ENCODE measurements at regions not wholly inside any gene's neighbourhood (a gene's known extent, or its start where the extent isn't known, plus 50 kb on each side); places are given as distances from the start of the nearest gene placed in this dataset.
"Not testable (repeated sequence)": the region's sequence is repeated elsewhere in the genome, so short reads cannot be mapped to it uniquely, and the experiment has no call there.

GRCh38 chr1:200281201-200281835 is 128.5 kb downstream of the ZNF281 start:
- DNase-seq: no peak

DNA sequence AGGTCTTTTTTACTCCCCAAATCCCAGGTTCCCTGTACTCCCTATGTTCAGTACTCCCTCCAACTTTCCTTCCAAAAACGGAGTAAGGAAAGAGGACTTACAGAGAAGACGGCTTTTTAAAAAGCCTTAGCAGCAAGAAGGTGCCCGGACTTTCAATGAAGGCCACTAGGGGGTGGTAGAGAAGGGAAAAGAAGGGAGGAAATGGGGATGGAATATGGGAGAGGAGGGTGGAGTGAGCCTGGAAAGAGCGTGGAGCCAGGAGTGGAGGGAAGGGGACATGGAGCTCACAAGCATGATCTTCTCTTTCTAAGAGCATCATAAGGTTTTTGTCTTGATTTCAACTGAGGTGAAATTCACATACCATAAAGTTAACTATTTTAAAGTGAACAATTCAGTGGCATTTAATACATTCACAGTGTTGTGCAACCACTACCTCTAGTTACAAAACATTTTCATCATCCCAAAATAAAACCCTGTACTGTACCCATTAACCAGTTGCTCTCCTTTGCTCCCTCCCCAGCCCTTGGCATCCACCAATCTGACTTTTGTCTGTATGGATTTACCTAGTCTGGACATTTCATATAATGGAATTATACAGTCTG is 129.9 kb downstream of the ZNF281 start:
- DNase-seq: peak; percentile 25 to 48

GRCh38 chr1:200275816-200276453 is 133.9 kb downstream of the ZNF281 start:
- DNase-seq: no peak

DNA sequence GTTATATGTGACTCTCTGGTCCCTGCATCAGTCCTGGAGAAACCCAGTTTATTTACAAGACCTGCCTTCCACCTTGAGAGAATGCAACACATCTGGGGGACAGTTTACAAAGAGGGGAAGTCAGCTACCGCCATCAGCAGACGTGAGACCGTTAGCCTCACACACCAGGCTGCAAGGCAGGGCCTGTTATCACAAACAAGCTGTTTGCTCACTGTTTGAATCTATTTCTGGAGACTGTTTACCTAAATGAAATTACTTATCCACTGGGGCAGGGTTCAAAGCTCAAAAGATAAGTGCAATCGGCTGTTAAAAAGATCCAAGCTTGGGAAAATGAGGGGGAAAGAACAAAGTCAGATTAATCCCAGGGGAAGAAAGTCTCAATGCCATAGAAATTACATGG is 134.4 kb downstream of the ZNF281 start:
- no peak for DNase-seq

DNA sequence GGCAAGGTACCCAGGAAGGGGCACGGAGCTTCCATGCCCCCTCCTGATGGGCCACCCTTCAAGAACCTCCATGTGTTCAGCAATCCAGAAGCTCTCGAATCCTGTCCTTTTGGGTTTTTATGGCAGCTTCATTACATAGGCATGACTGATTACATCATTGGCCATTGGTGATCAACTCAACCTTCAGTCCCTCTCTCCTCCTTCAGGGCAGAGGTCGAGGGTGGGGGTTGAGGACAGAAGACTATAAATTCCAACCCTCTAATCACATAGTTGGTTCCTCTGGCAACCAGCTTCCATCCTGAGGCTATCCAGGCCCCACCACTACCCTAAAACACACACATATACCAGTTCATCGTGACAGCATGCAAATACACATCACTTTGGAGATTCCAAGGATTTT is 135.7 kb downstream of the ZNF281 start:
- no peak for DNase-seq

- DNase-seq: no peak
Observed at GRCh38 chr1:200272481-200273068, 137.3 kb downstream of the ZNF281 start.

- DNase-seq: no peak
Observed at GRCh38 chr1:200269256-200269655, 140.6 kb downstream of the ZNF281 start.

DNA sequence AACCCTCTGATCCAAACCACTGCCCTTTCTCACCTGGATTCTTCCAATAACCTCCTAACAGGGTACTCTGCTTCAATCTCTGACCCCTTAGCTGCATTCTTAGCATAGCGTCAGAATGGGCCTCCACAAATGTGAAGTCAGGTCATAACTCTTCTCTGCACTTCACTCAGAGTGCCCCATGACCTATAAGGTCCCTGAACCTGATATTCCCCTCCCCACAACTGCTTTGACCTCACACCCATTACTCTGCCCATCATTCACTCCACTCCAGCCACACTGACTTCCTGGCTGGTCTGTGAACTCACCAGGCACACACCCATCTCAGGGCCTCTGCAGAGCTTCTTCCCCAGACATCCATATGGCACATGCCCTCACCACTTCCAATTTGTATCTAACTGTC is 141.9 kb downstream of the ZNF281 start:
- no peak for DNase-seq

DNA sequence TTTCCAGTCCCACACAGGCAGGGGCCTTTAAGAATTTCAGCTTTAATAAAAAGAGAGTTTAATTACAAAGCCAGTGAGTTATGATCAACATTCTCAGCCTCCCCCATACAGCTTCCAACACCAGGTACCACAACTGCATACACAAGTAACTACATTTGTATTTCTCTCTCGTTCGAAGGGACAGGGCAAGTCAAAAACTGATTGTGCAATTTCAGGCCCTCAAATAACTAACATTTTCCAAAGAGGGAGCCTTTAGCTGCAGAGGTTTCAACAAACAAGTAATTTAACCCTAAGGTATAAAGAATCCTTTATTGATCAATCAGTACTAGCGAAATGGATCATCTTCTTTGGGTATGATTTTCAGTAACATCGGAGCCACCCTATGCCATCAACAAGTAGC is 142.4 kb downstream of the ZNF281 start:
- no peak for DNase-seq

DNA sequence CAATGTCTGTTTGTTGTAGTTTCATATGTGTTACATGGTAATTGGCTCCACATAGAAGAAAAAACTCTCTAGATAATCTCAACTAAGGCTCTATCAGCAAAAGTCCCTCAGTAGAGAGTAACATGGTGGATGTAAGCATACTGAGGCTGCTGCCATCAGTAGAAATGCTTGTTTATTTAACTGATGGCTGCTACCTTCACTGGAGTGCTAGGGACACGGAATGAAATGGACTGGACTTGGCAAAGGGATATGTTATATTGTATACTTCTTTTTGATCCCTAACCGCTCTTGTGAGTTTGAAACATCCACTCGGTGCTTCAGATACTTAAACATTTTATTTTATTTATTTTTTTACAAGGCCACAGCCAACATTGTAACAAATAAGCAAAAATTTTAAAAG is 143.0 kb downstream of the ZNF281 start:
- no peak for DNase-seq

DNA sequence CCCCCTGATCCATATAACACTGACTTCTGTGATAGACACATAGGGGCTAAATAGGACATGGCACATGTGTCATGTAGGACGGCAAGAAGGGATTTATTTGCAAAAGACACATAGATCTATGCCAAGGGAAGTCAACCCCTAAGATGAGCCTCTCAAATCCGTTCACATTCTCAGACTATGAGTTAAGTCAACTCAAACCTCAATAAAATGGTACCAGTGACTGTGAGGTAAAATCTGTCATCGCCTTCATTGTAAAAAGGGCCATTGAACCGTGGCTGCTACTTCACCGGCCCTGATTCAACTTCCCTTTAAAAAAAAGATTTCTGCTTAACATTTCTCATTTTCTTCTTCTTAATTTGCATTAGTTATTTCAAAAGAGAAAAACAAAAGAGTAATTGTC is 144.0 kb downstream of the ZNF281 start:
- no peak for DNase-seq

GRCh38 chr1:200265104-200265503 is 144.7 kb downstream of the ZNF281 start:
- DNase-seq: no peak

DNA sequence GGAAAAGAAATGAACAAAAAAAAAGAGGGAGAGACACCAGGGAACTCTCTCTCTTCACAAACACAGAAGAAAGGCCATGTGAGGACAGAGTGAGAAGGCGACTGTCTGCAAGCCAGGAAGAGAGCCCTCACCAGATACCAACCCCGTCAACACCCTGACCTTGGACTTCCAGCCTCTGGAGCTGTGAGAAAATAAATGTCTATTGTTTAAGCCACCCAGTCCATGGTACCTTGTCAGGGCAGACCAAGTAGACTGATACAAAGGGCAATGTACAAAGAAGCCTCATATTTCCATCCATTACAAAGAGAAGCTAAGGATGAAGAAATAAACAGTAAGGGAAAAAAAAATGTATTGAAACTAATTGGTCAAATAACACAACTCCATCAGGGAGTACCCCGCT is 146.6 kb downstream of the ZNF281 start:
- no peak for DNase-seq

DNA sequence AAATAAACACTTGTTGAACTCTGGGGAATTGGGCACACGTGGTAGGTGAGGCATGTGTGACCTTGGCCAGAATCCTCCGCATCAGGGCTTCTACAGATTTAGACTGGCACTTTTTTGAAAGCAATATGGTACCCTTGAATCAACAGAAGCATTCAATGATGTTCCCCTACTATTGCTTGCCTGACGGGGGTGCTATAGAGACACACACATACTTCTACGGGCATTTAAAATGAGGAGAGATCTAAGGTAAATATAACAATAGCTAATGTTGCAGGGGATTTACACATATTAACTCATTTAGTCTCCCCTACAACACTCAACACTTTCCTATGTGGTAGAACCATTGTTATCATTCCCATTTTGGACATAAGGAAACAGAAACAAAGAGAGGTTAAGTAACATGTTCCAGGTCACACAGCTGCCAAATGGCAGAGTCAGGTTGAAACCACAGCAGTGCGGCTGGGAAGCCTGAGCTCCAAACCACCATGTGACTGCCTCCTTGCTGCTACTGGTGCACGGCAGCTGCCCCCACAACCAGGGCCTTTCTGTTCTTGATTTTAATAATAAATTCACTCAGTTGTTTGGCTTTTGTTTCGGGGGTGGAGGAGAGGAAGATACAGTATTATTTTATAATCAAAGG is 147.4 kb downstream of the ZNF281 start:
- no peak for DNase-seq

GRCh38 chr1:200260597-200261335 is 149.1 kb downstream of the ZNF281 start:
- no peak for DNase-seq

DNA sequence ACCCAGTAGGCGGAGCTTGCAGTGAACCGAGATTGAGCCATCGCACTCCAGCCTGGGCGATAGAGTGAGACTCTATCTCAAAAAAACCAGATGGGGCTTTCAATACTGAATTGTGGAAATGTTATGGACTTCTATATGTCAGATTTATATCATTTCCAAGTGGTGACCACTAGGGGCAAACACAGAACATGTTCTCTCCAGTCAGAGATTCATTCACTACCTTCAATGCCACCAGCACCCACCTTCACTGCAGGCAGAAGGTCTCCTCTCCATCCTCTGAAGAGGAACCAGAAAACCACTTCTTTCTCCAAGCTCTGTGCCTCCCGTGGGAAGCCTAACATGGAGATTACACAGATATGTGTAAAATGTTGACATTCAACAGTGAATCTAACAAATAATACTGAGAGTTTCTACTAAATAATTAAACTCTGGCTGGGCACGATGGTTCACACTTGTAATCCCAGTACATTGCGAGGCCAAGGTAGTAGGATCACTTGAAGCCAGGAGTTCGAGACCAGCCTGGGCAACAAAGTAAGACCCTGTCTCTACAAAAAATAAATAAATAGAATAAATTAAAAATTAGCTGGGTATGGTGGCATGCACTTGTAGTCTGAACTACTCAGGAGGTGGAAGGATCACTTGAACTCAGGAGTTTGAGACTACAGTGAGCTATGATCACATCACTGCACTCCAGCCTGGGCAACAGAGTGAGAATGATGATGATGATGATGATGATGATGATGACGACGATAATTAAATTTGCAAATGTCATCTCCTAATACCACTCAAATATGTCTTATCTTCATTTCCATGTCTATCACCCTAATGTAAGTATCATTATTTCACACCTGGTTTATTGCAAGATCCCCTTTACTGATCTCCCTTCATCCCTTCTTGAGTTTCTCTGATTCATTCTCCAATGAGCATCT is 151.1 kb downstream of the ZNF281 start:
- DNase-seq: peak; percentile 39 to 53

GRCh38 chr1:200257235-200257634 is 152.6 kb downstream of the ZNF281 start:
- no peak for DNase-seq

DNA sequence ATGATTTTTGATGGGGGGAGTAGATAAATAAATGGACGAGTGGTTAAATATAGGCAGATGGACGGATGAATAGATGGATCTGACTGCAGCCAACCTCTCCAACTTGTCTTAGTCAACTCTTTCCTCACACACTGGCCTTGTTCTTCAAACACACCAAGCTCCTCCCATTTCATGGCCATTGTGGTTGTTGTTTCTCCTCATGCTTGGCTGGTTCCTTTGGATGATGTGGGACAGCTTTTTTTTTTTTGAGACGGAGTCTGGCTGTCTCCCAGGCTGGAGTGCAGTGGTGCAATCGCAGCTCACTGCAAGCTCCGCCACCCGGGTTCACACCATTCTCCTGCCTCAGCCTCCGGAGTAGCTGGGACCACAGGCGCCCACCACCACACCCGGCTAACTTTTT is 155.2 kb downstream of the ZNF281 start:
- not testable (repeated sequence) for DNase-seq

DNA sequence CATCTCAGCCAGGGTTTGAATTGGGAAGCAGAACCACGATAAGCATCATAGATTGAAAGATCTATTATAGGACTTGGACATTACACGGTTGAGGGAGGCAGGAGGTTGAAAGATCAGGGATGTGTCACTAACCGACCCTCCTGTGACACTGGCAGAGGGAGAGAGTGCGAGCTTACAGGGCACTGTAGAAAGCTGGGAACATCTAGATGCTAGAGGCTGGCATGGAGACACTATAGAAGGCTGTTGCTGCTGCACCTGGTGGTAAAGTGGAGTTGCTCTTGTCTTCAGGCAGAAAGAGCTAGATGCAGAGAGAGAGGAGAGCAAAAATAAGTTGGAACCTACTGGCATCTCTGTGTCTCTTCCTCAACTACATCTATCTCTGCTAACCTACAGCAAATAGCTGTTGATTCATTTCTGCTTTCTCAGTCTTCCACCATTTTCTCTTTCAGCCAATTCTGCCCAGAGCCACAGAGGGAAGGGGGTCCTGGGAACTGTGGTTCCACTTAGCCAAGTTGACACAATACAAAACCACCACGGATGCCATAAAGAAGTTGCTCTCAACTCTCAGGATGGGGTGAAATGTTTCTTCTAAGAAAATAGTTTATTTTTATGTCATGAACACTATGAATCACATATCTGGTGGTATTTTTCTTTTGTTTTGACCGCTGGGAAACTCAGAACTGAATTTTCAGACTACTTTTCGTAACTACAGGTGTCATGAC is 155.9 kb downstream of the ZNF281 start:
- DNase-seq: no peak

GRCh38 chr1:200252531-200252930 is 157.3 kb downstream of the ZNF281 start:
- DNase-seq: no peak

DNA sequence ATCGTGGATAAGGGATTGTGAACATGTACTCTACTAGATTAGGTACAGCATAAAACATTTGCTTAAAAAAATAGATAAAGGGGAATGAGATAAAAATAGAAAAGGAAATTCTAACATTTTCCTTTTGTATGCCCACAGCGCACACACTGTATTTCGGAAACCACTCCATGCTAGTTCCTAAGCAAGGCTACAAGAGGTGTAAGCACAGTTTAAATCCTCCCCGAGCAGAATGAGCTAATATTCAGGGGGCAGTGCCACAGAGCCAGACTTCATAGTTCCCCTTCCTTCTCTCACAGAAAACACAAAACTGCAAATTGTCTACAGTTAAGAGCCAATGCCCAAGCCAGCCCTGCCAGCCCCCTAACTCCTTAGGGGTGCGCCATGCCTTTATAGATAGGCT is 159.4 kb downstream of the ZNF281 start:
- DNase-seq: peak in 1 of 2 experiments; percentile 10

All from Kasumi-1 (cell line).